Nephron progenitor cell (in vitro differentiated cells): ENCODE measurements at regions not wholly inside any gene's neighbourhood (a gene's known extent, or its start where the extent isn't known, plus 50 kb on each side); places are given as distances from the start of the nearest gene placed in this dataset.

Experiments
- DNase-seq: peaks from one replicate; pipeline ENCODE4 v3.0.0; 2021
- H3K27ac Mint-ChIP-seq: 2 replicates; pipeline ENCODE4 v1.8.0; 2021; ENCODE audit warnings: mild to moderate bottlenecking, moderate library complexity, mixed read lengths
- H3K27me3 Mint-ChIP-seq: 2 replicates; pipeline ENCODE4 v1.8.0; 2021; ENCODE audit warnings: mild to moderate bottlenecking, low read depth, mixed read lengths; ENCODE audit not compliant: poor library complexity
- H3K36me3 Mint-ChIP-seq: 2 replicates; pipeline ENCODE4 v1.8.0; 2021; ENCODE audit warnings: low read depth, mixed read lengths
- H3K4me1 Mint-ChIP-seq: 2 replicates; pipeline ENCODE4 v1.8.0; 2021; ENCODE audit warnings: mixed read lengths
- H3K4me3 Mint-ChIP-seq: 2 replicates; pipeline ENCODE4 v1.8.0; 2021; ENCODE audit warnings: mild to moderate bottlenecking, moderate library complexity, mixed read lengths
- H3K9me3 Mint-ChIP-seq: 2 replicates; pipeline ENCODE4 v1.8.0; 2021; ENCODE audit warnings: mild to moderate bottlenecking, moderate library complexity, mixed read lengths
- CTCF ChIP-seq: fragments of 200-600 bp; sonication (generic); IDR thresholded peaks from 2 replicates; pipeline ENCODE4 v1.5.0; 2021; ENCODE audit warnings: antibody characterized with exemption

GRCh38 chr7:54955296-54955695 lies 63.5 kb upstream of the EGFR start:
- no peak for TF ChIP-seq CTCF
- peaks cover 25% of the 10 kb centered on the region for H3K4me1 Mint-ChIP-seq
- no peak overlapping the region for H3K4me3 Mint-ChIP-seq
- no peak for DNase-seq
- H3K9me3 Mint-ChIP-seq, result peaks cover 3% of the 10 kb centered on the region
- no peak overlapping the region for H3K27ac Mint-ChIP-seq
- H3K27me3 Mint-ChIP-seq, result peaks cover 20% of the 10 kb centered on the region
- no peaks in the 10 kb centered on the region for H3K36me3 Mint-ChIP-seq

GRCh38 chr7:54955696-54956420 lies 63.0 kb upstream of the EGFR start:
- TF ChIP-seq CTCF, result no peak
- Mint-ChIP-seq H3K4me3 (no peak overlapping the region), H3K4me1 (peaks cover 25% of the 10 kb centered on the region), H3K27ac (no peak overlapping the region), H3K9me3 (no peaks in the 10 kb centered on the region), H3K36me3 (no peaks in the 10 kb centered on the region), H3K27me3 (peaks cover 20% of the 10 kb centered on the region)
- DNase-seq, result no peak

GRCh38 chr7:54956865-54957264 lies 62.0 kb upstream of the EGFR start:
- Mint-ChIP-seq H3K4me3 (no peak overlapping the region), H3K9me3 (no peaks in the 10 kb centered on the region), H3K36me3 (no peaks in the 10 kb centered on the region), H3K27me3 (peaks cover 14% of the 10 kb centered on the region), H3K27ac (no peak overlapping the region), H3K4me1 (peaks cover 25% of the 10 kb centered on the region)
- no peak for TF ChIP-seq CTCF
- DNase-seq, result no peak

GRCh38 chr7:54960517-54960916 lies 58.3 kb upstream of the EGFR start:
- Mint-ChIP-seq H3K36me3 (no peaks in the 10 kb centered on the region), H3K4me1 (peaks cover 25% of the 10 kb centered on the region), H3K27ac (no peak overlapping the region), H3K27me3 (peaks cover 17% of the 10 kb centered on the region), H3K9me3 (no peaks in the 10 kb centered on the region), H3K4me3 (no peak overlapping the region)
- no peak for TF ChIP-seq CTCF
- DNase-seq, result no peak

- Mint-ChIP-seq H3K4me3 (no peak overlapping the region), H3K9me3 (no peaks in the 10 kb centered on the region), H3K36me3 (no peaks in the 10 kb centered on the region), H3K4me1 (peaks cover 25% of the 10 kb centered on the region), H3K27ac (no peak overlapping the region), H3K27me3 (peaks cover 12% of the 10 kb centered on the region)
- DNase-seq, result no peak
- no peak for TF ChIP-seq CTCF
These were observed 57.4 kb upstream of the EGFR start for GRCh38 chr7:54961391-54961790.

- TF ChIP-seq CTCF, result no peak
- H3K27me3 Mint-ChIP-seq, result peaks cover 12% of the 10 kb centered on the region
- H3K27ac Mint-ChIP-seq, result no peak overlapping the region
- no peak for DNase-seq
- no peak overlapping the region for H3K4me3 Mint-ChIP-seq
- H3K36me3 Mint-ChIP-seq, result no peaks in the 10 kb centered on the region
- H3K4me1 Mint-ChIP-seq, result peaks cover 12% of the 10 kb centered on the region
- H3K9me3 Mint-ChIP-seq, result no peaks in the 10 kb centered on the region
These were observed 55.7 kb upstream of the EGFR start for GRCh38 chr7:54963155-54963554.
